OCI-LY3 (cell line): ENCODE measurements at regions not wholly inside any gene's neighbourhood (a gene's known extent, or its start where the extent isn't known, plus 50 kb on each side); places are given as distances from the start of the nearest gene placed in this dataset.

Experiments
- H2AFZ ChIP-seq: fragments of 200-600, 300-600 bp; shearing (Covaris generic); 2 replicates; pipeline ENCODE4 v1.6.0; 2014; ENCODE audit warnings: antibody characterized with exemption, low read depth, low read length
- H3K27ac ChIP-seq: fragments of 200-600, 300-600 bp; sonication (generic); 2 replicates; pipeline ENCODE4 v1.5.1; 2014; ENCODE audit warnings: mild to moderate bottlenecking, low read length, moderate library complexity, mixed read lengths
- H3K27me3 ChIP-seq: fragments of 200-600, 300-600 bp; sonication (generic); 2 replicates; pipeline ENCODE4 v1.6.1; 2014; ENCODE audit warnings: low read depth, low read length, mixed read lengths
- H3K36me3 ChIP-seq: fragments of 200-600, 300-600 bp; sonication (generic); replicated peaks from 2 replicates; pipeline ENCODE3; 2014; ENCODE audit warnings: low read depth, low read length, mixed read lengths
- H3K4me1 ChIP-seq: fragments of 300-600, 200-600 bp; sonication (generic); 2 replicates; pipeline ENCODE4 v1.6.1; 2014; ENCODE audit warnings: low read length, mixed read lengths
- H3K4me2 ChIP-seq: fragments of 200-600, 300-600 bp; sonication (generic); 2 replicates; pipeline ENCODE4 v1.6.1; 2014; ENCODE audit warnings: low read length, mixed read lengths
- H3K4me3 ChIP-seq: fragments of 300-600, 200-600 bp; sonication (generic); 2 replicates; pipeline ENCODE4 v1.5.1; 2014; ENCODE audit warnings: antibody characterized with exemption, mild to moderate bottlenecking, low read length, moderate library complexity
- H3K79me2 ChIP-seq: fragments of 300-600, 200-600 bp; shearing (Covaris generic); 2 replicates; pipeline ENCODE4 v1.6.1; 2014; ENCODE audit warnings: mild to moderate bottlenecking, low read length, mixed read lengths
- H3K9ac ChIP-seq: fragments of 300-600, 200-600 bp; shearing (Covaris generic); 2 replicates; pipeline ENCODE4 v1.6.0; 2014; ENCODE audit warnings: mild to moderate bottlenecking, low read length, moderate library complexity
- H3K9me3 ChIP-seq: fragments of 200-600, 300-600 bp; shearing (Covaris generic); 2 replicates; pipeline ENCODE4 v1.6.1; 2014; ENCODE audit warnings: low read length, mixed read lengths; ENCODE audit not compliant: insufficient read depth
- H4K20me1 ChIP-seq: fragments of 200-600, 300-600 bp; sonication (generic); 2 replicates; pipeline ENCODE4 v1.6.1; 2016; ENCODE audit warnings: low read length, mixed read lengths; ENCODE audit not compliant: insufficient read depth
- CTCF ChIP-seq: fragments of 200-600, 300-600 bp; sonication (generic); IDR thresholded peaks from 2 replicates; pipeline ENCODE4 v1.5.1; 2014; ENCODE audit warnings: antibody characterized with exemption, low read length, low read depth
- EZH2phosphoT487 ChIP-seq: fragments of 200-600 bp; shearing (Covaris generic); IDR thresholded peaks from 2 replicates; pipeline ENCODE4 v1.6.1; 2018; ENCODE audit warnings: antibody characterized with exemption, mixed run types, low read depth

GRCh38 chr2:209371407-209371806 lies 52.4 kb upstream of the MAP2 start:
- no peak overlapping the region for H3K9ac ChIP-seq
- peaks cover 36% of the 10 kb centered on the region for H3K27me3 ChIP-seq
- no peak overlapping the region for H3K4me3 ChIP-seq
- no peak for TF ChIP-seq CTCF
- no peak for TF ChIP-seq EZH2phosphoT487
- H3K4me1 ChIP-seq = no peaks in the 10 kb centered on the region
- H3K27ac ChIP-seq = no peak overlapping the region
- no peak overlapping the region for H2AFZ ChIP-seq
- no peaks in the 10 kb centered on the region for H4K20me1 ChIP-seq
- no peak overlapping the region for H3K4me2 ChIP-seq
- H3K36me3 ChIP-seq = no peaks in the 10 kb centered on the region
- H3K79me2 ChIP-seq = no peaks in the 10 kb centered on the region
- H3K9me3 ChIP-seq = peaks cover 12% of the 10 kb centered on the region; the same call in 1 of the 2 replicates
